Peyer's patch (tissue), 4 donors: ENCODE measurements at regions not wholly inside any gene's neighbourhood (a gene's known extent, or its start where the extent isn't known, plus 50 kb on each side); places are given as distances from the start of the nearest gene placed in this dataset.

Experiments used
- DNase-seq, 3 donors: peaks; one replicate each; pipeline ENCODE4 v3.0.0-alpha.2; 2017 to 2019
- H3K27ac ChIP-seq, 4 donors: fragments of 200-600 bp; sonication (generic); one replicate each; pipeline ENCODE4 v1.5.1; 2016 to 2019
- H3K27me3 ChIP-seq, 2 donors: fragments of 200-600 bp; sonication (generic); one replicate each; pipeline ENCODE4 v1.5.1; 2019
- H3K36me3 ChIP-seq, 3 donors: fragments of 200-600 bp; sonication (generic); one replicate each; pipeline ENCODE4 v1.5.1; 2016 to 2019
- H3K4me1 ChIP-seq, 4 donors: fragments of 200-600 bp; sonication (generic); one replicate each; pipeline ENCODE4 v1.5.1; 2016 to 2019
- H3K4me3 ChIP-seq, 4 donors: fragments of 200-600 bp; sonication (generic); 1 replicate in 3 of 4; 2 replicates in 1 of 4; pipeline ENCODE4 v1.5.1; 2016 to 2019; ENCODE audit warnings: mild to moderate bottlenecking in 1 of 4
- H3K9me3 ChIP-seq, 4 donors: fragments of 200-600 bp; sonication (generic); one replicate each; pipeline ENCODE4 v1.5.1; 2016 to 2019; ENCODE audit warnings: mild to moderate bottlenecking in 1 of 4
- POLR2A ChIP-seq, 2 donors: fragments of 450-650 bp; IDR thresholded peaks; one replicate each; pipeline ENCODE4 v1.5.1; 2017; ENCODE audit warnings: antibody characterized with exemption in 2 of 2, mild to moderate bottlenecking in 2 of 2, moderate library complexity in 2 of 2
- TF ChIP-seq, protein P1 (sequence below), 6 experiments: fragments of 450-650 bp in 4 of 6; fragments of 200-600 bp in 2 of 6; sonication (generic) in 1 of 6; IDR thresholded peaks; one replicate each; pipeline ENCODE4 v1.5.1; 2017 to 2019; ENCODE audit warnings: antibody characterized with exemption in 6 of 6, mild to moderate bottlenecking in 3 of 6, moderate library complexity in 1 of 6

DNA sequence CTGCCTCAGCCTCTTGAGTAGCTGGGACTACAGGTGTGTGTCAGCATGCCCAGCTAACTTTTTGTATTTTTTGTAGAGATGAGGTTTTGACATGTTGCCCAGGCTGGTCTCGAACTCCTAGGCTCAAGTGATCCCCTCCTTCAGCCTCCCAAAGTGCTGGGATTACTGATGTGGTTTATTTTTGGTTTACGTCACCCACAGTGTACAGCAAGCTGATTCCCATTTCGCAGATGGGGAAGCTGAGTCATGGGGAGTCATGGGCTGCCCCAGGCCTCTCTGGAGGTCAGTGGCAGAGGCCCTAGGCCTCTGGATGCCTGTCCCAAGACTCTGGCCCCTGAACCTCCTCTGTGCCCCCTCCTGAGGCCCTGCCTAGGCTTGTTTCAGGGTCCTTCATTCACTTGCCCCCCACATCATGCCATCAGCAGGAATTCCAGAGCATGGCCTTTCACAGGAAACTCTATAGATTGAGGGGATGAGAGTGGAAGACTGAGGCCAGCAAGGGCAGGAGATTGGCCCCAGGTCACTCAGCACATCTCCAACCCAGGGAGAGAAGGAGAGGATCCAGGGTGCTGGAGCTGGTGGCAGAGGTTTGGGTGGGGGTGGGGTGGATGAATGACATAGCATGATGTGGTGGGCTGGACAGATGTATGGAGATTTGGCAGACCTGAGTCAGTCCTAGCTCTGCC is 266.0 kb downstream of the PTPRU start:
- no peak overlapping the region for H3K4me3 ChIP-seq
- no peaks in the 10 kb centered on the region for H3K27me3 ChIP-seq
- no peak overlapping the region for H3K27ac ChIP-seq
- DNase-seq: no peak
- no peaks in the 10 kb centered on the region for H3K36me3 ChIP-seq
- TF ChIP-seq, protein P1, sequence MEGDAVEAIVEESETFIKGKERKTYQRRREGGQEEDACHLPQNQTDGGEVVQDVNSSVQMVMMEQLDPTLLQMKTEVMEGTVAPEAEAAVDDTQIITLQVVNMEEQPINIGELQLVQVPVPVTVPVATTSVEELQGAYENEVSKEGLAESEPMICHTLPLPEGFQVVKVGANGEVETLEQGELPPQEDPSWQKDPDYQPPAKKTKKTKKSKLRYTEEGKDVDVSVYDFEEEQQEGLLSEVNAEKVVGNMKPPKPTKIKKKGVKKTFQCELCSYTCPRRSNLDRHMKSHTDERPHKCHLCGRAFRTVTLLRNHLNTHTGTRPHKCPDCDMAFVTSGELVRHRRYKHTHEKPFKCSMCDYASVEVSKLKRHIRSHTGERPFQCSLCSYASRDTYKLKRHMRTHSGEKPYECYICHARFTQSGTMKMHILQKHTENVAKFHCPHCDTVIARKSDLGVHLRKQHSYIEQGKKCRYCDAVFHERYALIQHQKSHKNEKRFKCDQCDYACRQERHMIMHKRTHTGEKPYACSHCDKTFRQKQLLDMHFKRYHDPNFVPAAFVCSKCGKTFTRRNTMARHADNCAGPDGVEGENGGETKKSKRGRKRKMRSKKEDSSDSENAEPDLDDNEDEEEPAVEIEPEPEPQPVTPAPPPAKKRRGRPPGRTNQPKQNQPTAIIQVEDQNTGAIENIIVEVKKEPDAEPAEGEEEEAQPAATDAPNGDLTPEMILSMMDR (IDR thresholded peaks at IDR 0.05): no peak
- no peak for TF ChIP-seq POLR2A (IDR thresholded peaks at IDR 0.05)
- H3K9me3 ChIP-seq: no peaks in the 10 kb centered on the region
- no peaks in the 10 kb centered on the region for H3K4me1 ChIP-seq

DNA sequence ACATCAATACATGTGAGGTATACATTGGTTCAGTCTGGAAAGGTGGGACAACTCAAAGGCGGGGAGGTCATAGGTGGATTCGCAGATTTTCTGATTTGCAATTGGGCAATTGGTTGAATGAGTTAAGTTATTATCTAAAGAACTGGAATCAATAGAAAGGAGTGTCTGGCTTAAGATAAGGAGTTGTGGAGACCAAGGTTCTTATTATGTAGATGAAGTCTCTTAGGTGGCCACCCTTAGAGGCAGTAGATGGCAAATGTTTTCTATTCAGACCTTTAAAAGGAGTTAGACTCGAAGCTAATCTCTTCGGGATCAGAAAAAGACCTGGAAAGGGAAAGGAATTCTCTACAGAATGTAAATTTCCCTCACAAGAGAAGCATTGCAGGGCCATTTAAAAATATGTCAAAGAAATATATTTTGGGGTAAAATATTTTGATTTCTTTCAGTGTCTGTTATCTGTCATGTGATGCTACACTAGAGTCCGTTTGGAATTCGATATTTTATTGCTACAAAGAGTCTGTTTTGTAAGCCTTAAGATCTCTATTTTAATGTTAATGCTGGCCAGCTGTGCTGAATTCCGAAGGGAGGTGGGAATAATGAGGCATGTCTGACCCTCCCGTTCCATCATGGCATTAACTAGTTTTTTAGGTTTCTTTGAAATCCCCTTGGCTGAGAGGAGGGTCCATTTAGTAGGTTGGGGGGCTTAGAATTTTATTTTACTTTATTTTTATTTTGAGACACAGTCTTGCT is 265.1 kb downstream of the PTPRU start:
- Histone ChIP-seq H3K36me3 (no peaks in the 10 kb centered on the region), H3K27ac (no peak overlapping the region), H3K27me3 (no peaks in the 10 kb centered on the region), H3K9me3 (peaks cover 0 to 4% (median 0%) of the 10 kb centered on the region in 4 donors), H3K4me3 (no peak overlapping the region), H3K4me1 (no peaks in the 10 kb centered on the region)
- no peak for TF ChIP-seq POLR2A (IDR thresholded peaks at IDR 0.05)
- TF ChIP-seq, protein P1 (IDR thresholded peaks at IDR 0.05): no peak
- no peak for DNase-seq

DNA sequence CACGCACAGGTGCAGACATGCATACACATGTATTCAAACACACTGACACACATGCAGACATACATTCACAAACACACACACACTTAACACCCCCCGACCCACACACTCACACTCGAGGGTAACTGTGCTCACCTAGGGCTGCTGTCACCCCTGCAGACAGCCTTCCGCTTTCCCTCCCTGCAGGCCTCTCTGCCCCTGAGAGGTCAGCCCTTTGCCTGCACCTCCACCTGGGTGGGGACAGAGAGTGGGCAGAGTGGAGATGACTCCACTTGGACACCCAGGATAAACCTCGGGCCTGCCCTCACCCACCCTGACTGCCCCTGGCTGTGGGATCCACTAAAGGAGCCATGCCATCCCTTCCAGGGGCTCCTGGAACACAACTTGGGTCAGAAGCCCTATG is 264.3 kb downstream of the PTPRU start:
- no peak overlapping the region for H3K27ac ChIP-seq
- DNase-seq: no peak
- H3K4me3 ChIP-seq: no peak overlapping the region
- no peaks in the 10 kb centered on the region for H3K36me3 ChIP-seq
- no peaks in the 10 kb centered on the region for H3K4me1 ChIP-seq
- no peaks in the 10 kb centered on the region for H3K27me3 ChIP-seq
- TF ChIP-seq, protein P1 (IDR thresholded peaks at IDR 0.05): no peak
- TF ChIP-seq POLR2A (IDR thresholded peaks at IDR 0.05): no peak
- peaks cover 0 to 5% (median 0%) of the 10 kb centered on the region in 4 donors for H3K9me3 ChIP-seq

DNA sequence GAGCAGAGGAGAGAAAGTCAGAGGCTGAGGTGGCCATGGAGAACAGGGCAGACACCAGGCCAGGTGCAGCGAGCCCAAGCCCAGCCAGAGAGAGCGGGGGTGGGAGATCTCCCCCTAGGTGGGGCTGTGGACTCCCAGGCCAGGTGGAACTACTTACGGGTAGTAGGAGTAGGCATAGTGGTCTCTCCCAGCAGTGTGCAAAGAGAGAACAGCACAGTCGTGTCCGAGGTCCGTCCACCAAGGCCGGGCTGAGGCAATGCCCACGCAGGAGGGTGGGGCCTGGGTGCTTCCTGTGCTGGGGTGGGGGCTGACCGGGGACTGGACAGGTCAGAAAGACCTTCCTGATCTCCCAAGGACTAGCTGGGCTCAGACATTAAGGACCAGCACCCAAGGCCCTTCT is 263.7 kb downstream of the PTPRU start:
- Histone ChIP-seq H3K27me3 (no peaks in the 10 kb centered on the region), H3K9me3 (peaks cover 0 to 5% (median 0%) of the 10 kb centered on the region in 4 donors), H3K27ac (no peak overlapping the region), H3K4me3 (no peak overlapping the region), H3K36me3 (no peaks in the 10 kb centered on the region), H3K4me1 (no peaks in the 10 kb centered on the region)
- no peak for TF ChIP-seq POLR2A (IDR thresholded peaks at IDR 0.05)
- TF ChIP-seq, protein P1 (IDR thresholded peaks at IDR 0.05): no peak
- no peak for DNase-seq

DNA sequence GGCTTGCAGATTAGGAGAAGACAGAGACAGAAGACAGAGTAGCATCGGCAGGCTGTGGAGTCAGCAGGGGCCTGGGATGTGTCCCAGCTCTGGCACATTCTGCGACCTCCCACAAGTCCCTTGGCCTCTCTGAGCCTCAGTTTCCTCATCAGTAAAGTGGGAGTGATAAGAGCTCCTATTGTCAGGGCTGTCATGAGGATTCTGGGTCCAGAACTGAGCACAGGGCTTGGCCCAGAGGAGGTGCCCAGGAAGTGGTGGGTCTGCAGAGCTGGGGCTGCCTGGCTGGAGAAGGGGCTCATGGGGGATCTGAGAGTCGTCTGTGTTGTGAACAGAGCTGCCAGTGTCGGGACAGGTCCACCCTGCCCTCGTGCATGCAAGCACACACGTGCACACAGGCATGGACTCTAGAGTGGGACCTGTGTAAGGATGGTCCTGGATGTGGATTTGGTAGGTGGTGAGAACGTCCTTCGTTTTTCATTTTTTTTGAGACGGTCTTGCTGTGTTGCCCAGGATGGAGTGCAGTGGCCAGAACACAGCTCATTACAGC is 262.9 kb downstream of the PTPRU start:
- no peak overlapping the region for H3K4me3 ChIP-seq

More for the DNA sequence above, 262.9 kb downstream of the PTPRU start:
- H3K9me3 ChIP-seq: peaks cover 0 to 5% (median 0%) of the 10 kb centered on the region in 4 donors
- DNase-seq: no peak
- no peaks in the 10 kb centered on the region for H3K4me1 ChIP-seq
- H3K36me3 ChIP-seq: no peaks in the 10 kb centered on the region
- TF ChIP-seq POLR2A (IDR thresholded peaks at IDR 0.05): no peak
- TF ChIP-seq, protein P1 (IDR thresholded peaks at IDR 0.05): no peak
- H3K27ac ChIP-seq: no peak overlapping the region
- no peaks in the 10 kb centered on the region for H3K27me3 ChIP-seq
